Epithelial cell of esophagus (primary cell): ENCODE measurements at regions not wholly inside any gene's neighbourhood (a gene's known extent, or its start where the extent isn't known, plus 50 kb on each side); places are given as distances from the start of the nearest gene placed in this dataset.

ENCODE experiments used
- DNase-seq: peaks from one replicate; pipeline ENCODE4 v3.0.0; 2010; ENCODE audit warnings: low read depth
- H3K4me3 ChIP-seq: 2 replicates; pipeline ENCODE4 v1.5.1; 2011; ENCODE audit warnings: mild to moderate bottlenecking, low read length, control low read depth
- TF ChIP-seq, protein P1 (sequence below): IDR thresholded peaks from 2 replicates; pipeline ENCODE4 v1.5.1; 2011; ENCODE audit warnings: low read depth, mild to moderate bottlenecking, low read length, control low read depth, inconsistent platforms; ENCODE audit not compliant: insufficient read depth; ENCODE audit errors: missing control alignments

DNA sequence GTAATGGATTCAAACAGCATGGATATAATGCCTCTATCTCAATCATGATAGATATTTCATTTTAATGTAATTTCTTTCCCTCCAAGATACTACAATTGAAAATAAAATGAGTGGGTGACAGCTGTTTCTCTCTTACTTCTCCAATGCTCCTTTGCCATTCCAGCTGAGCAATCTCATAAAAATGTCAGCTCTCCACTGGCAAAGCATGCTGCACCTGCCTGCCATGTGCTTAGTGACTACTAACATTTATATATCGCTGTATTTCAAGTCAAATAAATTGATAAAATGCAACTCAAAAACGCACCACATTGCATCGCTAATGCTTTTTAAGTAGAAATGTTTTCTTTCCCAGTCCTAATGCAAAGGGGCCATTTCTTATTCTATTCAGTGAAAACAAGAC lies 1093.9 kb downstream of the CBLN2 start:
- DNase-seq: no peak
- H3K4me3 ChIP-seq: no peak overlapping the region
- TF ChIP-seq, protein P1, sequence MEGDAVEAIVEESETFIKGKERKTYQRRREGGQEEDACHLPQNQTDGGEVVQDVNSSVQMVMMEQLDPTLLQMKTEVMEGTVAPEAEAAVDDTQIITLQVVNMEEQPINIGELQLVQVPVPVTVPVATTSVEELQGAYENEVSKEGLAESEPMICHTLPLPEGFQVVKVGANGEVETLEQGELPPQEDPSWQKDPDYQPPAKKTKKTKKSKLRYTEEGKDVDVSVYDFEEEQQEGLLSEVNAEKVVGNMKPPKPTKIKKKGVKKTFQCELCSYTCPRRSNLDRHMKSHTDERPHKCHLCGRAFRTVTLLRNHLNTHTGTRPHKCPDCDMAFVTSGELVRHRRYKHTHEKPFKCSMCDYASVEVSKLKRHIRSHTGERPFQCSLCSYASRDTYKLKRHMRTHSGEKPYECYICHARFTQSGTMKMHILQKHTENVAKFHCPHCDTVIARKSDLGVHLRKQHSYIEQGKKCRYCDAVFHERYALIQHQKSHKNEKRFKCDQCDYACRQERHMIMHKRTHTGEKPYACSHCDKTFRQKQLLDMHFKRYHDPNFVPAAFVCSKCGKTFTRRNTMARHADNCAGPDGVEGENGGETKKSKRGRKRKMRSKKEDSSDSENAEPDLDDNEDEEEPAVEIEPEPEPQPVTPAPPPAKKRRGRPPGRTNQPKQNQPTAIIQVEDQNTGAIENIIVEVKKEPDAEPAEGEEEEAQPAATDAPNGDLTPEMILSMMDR: no peak

DNA sequence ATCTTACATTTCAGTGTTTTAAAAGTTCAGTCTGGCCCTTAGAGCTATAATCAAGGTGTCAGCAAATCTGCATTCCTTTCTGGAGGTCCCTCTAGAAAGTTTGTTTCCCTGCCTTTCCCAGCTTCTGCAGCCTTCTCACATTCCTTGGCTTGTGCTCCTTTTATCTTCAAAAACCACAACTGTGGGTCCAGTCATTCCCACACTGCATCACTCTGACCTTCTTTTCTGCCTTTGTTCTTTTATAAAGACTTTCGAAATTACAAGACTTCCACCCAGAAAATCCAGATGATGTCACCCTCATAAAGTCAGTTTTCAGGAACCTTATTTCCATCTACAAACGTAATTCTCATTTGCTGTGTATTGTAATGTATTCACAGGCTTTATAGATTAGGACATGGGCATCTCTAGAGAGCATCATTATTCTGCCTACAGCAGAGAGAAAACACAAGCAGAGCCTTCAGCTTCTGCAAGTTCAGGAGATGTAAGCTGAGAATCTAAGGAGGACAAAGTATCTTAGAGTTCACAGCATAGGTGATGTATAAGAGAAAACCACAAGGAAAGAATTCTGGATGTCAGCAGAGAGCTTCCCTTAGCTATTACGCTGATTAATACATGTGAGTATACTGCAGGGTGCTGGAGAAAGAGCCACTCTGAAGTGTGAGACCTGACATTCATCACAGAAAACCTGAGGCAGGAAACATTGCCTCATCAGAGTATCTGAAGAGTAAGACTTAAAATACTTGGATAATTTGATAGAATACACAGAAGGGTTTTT lies 1100.2 kb downstream of the CBLN2 start:
- no peak overlapping the region for H3K4me3 ChIP-seq
- DNase-seq: no peak
- TF ChIP-seq, protein P1: no peak

DNA sequence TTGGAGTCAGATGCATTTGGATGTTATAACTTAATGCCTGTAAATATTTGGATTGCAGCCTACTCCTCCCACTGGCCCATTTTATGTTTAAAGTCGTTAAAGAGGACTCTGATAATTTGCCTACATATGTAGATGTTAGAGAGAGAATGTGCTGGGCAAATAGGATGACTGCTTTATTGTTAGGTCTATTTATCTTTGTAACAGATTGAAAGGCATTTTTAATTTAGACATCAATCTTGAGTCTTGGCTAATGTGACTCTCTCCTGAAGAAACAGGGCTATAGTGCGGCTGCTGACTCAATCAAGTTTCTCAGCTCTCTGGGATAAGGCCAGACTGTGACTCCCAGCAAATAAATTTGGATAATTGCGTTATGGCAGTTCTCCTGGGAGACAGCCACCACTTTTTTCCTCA lies 1101.4 kb downstream of the CBLN2 start:
- TF ChIP-seq, protein P1: no peak
- DNase-seq: no peak
- no peak overlapping the region for H3K4me3 ChIP-seq

DNA sequence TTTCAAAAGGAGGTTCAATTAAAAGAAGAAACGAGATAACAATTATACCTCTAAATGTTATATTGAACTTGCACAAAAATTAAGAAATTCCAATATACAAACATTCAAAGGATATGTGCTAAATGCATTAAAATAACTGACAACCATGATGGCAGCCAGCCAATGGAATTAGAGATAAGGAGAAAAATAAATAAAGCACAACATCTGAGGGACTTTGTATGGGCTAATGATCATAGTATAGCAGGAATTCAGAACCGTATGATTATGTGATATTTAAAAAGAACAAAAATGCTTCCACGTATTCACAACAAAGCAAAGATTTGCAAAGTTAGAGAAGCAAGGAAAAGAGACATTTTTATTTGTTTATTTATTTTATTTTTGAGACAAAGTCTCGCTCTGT lies 1103.0 kb downstream of the CBLN2 start:
- DNase-seq: no peak

DNA sequence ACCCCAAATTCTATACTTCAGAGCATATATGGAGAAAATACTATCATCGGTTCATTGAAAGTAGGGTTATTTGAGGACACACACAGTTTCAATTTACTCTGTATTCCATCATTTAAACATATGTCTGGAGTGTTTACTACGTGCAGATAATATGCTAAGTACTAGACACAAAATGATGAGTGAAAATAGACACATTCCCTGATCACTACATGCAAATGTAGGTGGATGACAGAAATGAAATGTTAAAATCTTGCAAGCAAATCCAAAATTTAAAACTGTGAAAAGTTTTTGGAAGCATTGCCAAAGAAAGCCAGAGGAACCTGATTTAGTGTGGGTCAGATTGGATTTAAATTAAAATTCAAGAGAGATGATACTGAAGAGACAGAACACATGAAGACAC lies 1106.6 kb downstream of the CBLN2 start:
- TF ChIP-seq, protein P1: no peak
- no peak overlapping the region for H3K4me3 ChIP-seq
- DNase-seq: no peak

More for the DNA sequence above, 1103.0 kb downstream of the CBLN2 start:
- TF ChIP-seq, protein P1: no peak
- H3K4me3 ChIP-seq: no peak overlapping the region

DNA sequence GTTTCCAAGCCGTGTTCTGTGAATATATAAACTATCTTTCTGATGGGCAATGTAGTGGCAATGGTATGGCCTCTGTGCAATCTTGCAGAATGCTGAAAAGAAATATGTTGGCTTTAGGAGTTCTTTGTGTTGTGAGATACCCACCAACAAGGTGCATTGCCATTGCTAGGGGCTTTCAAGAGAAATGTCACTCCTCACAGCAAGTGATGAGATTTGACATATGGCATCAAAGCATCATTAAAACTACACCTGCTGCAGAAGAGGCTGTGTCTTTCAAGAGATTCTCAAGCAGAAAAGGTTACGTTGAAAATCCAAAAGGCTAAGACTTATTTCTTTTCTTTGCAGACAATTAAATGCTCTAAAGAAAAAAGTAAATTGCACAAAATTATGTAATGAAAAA lies 1110.8 kb downstream of the CBLN2 start:
- no peak for DNase-seq
- no peak overlapping the region for H3K4me3 ChIP-seq
- TF ChIP-seq, protein P1: no peak

DNA sequence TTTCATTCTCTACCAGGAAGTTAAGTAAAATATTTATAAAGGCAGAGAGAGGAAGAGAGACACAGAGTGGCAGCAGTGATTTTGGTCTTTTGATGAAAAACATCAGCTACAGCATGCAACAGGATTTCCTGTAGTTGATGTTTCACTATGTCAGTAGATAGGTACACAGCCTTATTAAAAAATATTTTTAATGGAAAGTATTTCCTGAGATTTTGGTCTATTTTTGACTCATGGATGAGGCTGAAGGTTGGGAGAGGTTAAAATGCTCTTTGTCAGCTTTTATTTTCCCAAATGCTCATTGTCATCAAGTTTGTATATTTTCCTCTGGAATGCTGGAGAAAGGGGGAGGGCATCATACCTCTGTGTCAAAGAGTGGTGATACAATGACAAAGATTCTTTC lies 1112.5 kb downstream of the CBLN2 start:
- H3K4me3 ChIP-seq: no peak overlapping the region
- TF ChIP-seq, protein P1: no peak
- no peak for DNase-seq
